Stimulated activated CD4-positive, alpha-beta T cell treated with anti-CD3 and anti-CD28 coated beads, Interleukin-15, amount 100 ng/mL, for 48 hours (primary cell): ENCODE measurements at regions not wholly inside any gene's neighbourhood (a gene's known extent, or its start where the extent isn't known, plus 50 kb on each side); places are given as distances from the start of the nearest gene placed in this dataset.
"Not testable (repeated sequence)": the region's sequence is repeated elsewhere in the genome, so short reads cannot be mapped to it uniquely, and the experiment has no call there.

ENCODE experiments used
- DNase-seq, 2 donors: peaks; one replicate each; pipeline ENCODE4 v3.0.0-alpha.2; 2020; ENCODE audit warnings: low read depth in 2 of 2

DNA sequence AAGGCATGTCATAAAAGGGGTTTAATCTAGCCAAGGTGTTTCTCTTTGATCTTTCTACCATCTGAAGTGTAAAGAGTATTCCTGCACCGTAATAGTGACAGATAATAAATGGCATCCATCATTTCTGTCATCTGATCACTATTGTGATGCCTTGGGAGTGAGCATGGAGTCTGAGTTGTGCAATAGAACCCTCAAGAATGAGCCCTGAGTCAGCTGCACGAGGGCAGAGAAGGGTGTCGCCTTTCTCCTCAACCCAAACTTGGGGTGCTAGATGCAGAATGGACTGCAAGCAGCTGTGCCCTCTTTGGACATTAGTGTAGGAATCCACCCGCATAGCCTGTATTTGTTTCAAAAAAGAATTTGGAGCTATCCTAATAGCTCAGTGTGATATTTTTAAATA lies 115.2 kb downstream of the ZNF37A start:
- no peak for DNase-seq

DNA sequence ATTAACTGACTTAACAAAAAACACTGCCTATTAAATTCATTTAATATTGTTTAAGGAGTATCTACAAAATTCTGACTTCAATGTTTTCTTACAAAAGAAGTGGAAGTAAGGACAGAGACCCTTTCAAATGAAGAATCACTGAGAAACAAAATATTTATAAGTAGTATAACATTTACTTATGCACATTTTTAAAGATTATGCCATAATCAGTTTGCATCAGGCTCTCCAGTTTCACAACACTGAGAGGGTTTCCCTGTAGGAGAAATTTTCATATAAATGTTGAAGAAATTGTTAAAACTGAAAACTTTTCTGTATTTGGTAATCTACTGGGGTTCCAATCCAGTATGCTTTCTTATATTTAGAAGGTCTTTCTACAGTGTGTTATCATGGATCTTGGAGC lies 115.6 kb downstream of the ZNF37A start:
- DNase-seq = not testable (repeated sequence)

DNA sequence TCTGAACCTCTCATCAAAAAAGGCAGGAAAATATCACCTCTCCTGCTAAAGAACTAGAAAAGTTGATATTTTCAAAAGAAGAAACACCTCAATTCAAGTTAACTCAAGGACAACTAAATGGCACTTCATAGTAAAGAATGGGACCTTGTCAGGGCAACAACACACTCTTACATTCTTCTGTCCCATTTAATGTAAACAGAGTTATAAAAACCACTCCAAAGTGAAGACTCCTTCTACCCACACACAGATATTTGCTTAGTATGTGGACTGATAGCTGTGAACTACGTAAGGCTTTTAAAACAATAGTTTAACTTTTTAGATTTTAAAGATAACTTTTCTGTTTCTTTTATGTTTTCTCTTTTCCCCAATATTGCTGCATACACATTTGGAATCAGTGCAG lies 118.3 kb downstream of the ZNF37A start:
- no peak for DNase-seq

DNA sequence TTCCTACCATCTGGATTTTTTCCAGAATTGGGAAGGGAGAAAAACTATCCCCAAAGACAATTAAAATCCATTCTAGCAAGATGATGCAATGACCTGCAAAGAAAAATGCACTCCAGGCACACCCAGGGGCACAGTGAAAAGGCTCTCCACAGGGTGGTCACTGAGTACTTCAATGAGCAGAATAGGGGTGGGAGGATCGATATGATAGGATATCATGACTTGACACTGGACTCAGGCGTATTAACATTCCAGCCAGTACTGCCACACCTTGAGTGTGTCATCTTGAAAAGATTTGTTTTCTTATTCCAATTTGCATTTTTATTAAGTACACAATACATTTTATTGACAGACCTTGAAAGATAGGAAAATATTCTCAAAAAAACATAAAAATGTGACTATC lies 132.2 kb downstream of the ZNF37A start:
- DNase-seq = no peak

DNA sequence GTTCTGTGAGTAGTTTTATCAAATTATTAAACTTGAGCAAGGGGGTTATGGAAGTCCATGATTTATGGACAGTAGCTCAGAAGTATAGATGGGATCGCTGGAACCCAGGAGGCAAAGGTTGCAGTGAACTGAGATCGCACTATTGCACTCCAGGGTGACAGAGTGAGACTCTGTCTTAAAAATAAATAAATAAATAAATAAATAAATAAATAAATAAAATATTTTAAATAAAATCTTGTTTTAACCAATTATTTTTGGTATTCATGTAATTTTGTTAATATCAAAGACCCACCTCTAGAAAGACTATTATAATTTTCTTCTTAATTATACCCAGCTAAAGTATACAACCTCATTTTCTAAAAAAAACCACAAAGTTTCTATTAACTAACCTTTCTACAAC lies 134.3 kb downstream of the ZNF37A start:
- no peak for DNase-seq

DNA sequence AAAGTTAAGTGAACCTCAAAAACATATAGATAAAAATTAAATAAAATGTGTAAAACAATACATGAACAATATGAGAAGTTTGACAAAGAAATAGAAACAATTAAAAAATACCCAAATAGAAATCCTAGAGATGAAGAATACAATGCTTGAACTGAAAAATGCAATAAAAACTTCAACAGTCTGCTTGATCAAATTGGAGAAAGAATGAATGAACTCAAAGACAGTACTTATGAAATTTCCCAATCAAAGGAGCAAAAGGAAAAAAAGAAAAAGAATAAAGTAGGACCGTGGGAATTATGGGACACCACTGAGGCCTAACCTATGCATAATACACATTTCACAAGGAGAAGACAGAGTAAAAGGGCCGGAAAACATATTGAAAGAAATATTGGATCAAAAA lies 144.3 kb downstream of the ZNF37A start:
- not testable (repeated sequence) for DNase-seq

DNA sequence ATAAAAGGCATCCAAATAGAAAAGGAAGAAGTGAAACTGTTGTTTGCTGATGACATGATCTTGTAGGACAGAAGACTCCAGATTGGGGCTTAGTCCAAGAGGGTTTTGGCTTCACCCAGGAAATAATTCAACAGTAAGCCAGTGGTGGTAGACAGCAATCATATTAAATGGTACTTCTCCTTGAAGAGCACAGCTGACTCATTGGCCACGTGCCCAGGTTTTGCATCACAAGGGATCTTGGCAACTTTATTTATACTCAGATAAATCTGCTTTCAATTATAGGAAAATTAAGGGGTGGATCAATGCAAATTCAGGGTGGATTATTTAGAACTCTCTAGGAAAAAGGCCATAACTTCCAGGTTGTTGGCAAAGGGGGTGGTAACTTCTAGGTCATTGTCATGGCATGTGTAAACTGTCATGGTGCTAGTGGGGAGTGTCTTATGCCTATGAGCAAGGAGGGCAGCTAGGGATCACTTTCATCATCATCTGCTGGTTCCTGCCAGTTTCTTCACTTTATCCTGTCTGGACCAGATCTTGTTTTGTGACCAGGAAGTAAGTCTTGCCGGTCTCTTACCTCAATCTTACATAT lies 148.0 kb downstream of the ZNF37A start:
- not testable (repeated sequence) for DNase-seq

DNA sequence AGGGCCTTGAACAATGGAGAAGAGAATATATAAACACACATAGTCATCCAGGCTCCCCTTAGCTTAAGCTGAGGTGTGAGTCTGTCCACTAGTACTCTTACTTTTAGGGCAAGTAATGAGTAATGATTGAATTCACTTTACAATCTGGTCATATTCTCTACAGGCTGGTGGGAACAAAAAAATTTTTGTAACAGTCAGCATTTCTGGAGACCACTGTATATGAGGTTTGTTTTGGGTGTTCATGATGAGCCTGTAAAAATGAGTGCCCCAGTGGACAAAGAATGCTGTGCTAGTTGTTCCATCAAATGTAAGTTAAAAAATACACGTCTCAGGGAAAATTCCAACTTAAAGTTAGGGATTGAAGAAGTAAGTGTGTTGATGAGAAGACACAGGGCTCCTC lies 154.0 kb downstream of the ZNF37A start:
- DNase-seq = not testable (repeated sequence)

DNA sequence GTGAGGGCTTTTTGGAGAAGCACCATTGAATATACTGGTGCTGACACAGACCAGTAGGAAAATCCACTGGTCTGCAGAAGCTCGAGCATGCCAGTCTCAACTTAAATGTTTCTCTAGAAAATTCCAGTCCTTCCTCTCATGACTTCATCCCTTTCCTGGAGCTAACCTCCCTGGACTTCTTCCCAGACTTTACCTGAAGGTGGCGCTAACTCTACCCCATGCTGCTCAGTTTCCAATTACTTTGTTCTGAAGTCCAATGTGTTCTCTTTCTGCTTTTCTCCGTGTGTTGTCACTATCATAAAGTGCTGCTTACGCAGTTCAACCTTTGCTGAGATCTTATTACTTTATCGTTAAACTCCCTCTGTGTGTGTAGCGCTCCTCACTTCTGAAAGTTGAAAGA lies 158.4 kb downstream of the ZNF37A start:
- not testable (repeated sequence) for DNase-seq

DNA sequence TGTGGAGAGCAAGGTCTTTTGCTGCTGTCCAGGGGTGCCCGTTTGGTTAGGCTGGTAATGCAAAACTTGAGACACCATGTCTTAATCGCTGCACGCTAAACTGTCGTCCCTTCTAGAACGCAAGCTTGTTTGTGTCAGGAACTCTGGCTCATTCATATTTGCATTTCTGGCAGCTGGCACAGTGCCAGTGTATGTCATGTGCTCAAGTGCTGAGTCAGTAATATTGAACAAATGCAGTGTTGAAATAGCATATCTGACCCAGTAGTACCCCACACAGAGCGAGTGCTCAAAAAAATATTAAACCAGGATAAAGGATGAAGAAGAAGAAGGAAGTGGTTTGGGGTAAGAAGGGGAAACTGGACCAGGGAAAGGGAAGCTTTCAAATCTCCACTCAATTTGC lies 173.4 kb downstream of the ZNF37A start:
- not testable (repeated sequence) for DNase-seq

DNA sequence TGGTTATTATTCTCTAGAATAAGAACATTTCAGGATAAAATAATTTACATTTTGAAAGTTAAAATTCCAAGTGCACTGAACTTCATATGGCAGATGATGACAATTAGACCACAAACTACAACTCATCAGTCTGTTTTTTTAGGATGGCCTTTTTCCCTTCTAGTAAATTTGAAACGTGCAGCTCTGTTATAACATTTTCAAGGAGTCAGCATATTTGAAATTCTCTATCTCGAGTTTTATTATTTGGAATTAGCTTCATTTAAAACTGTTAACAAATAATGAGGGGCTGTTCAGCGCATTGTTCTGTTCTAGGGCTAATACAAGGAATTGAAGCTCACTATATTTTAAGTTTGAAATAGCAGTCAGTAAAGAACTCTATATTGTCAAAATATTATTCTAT lies 176.9 kb downstream of the ZNF37A start:
- DNase-seq = not testable (repeated sequence)

DNA sequence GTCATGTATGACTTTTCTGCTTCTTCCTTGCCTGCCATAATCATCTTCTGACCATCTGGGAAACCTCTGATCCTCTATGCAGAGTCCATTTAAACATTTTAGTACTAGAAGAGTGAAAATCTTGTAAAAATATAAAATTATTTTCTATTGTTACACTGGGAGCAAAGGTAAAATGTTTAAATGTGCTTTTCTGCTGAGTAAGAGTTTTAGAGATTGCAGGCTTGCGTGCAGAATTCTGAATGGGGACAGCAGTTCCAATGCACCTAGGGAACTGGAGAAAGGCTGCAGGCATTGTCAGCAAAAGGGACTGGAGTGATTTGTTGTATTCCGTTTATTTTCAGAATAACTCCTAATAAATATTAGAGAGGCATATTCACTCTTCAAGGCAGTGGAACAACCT lies 180.7 kb downstream of the ZNF37A start:
- DNase-seq = not testable (repeated sequence)

DNA sequence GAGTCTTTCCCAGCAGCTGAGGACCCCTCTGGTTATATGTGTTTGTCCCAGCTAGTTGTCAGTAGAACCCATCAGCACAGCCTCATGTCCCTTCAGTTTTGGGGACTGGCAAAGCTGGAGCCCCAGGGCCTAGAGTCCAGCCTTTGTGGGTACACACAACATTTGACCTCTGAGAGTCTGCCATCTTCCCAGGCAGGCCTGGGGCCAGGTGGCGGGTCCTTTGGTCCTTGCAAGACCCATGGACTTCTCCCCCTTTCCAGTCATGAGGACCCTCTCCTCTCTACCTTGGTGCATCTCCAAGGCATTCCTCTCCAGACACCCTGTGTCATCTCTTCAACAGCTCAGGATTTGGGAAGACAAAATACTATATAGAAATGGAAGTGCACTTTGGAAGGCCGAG lies 198.4 kb downstream of the ZNF37A start:
- not testable (repeated sequence) for DNase-seq

DNA sequence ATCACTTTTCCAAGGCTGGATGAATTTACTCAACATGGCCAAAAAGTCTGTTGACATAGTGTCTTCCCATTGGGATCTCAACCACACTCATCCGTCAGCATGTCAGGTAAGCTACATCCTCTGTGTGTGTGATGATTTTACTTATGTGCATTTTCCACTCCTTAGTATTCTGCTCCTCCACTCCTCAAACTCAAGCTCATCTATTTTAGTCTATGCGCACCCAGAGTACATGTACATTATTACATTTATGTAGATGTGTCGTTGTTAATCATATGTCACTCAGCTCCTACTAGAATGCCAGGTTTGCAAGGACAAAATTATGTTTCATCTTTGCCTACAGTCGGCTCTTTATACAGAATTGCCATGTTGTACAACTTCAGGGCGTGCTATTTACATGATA lies 216.0 kb downstream of the ZNF37A start:
- not testable (repeated sequence) for DNase-seq

DNA sequence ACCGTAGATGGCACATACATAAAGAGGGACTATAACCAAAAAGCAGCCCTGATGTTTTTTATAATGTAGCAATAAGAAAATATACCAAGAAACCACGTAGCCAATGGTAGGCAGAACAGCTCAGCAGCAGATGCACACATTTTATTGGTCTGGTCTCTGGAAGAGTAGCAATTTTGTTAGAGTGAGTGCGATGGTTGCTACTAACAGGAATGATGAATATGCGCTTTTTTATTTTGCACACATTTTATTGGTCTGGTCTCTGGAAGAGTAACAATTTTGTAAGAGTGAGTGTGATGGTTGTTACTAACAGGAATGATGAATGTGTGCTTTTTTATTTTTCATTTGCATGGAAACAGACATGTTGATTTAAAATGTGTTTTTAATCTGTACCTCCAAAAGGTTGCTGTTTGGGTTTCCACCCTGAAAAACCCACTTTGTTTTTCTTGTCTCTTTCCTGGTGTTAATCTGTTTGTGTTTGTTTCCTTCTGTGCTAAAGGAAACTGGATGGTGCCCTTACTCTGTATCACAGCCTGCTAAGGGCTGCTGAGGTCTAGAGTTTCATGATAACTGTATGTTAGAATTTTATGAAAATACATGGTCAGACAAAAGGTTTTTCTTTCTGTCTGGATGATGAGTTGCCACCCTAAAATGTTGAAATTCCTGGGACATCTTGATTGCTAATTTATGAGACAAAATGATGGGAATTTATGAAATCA lies 221.1 kb downstream of the ZNF37A start:
- not testable (repeated sequence) for DNase-seq

DNA sequence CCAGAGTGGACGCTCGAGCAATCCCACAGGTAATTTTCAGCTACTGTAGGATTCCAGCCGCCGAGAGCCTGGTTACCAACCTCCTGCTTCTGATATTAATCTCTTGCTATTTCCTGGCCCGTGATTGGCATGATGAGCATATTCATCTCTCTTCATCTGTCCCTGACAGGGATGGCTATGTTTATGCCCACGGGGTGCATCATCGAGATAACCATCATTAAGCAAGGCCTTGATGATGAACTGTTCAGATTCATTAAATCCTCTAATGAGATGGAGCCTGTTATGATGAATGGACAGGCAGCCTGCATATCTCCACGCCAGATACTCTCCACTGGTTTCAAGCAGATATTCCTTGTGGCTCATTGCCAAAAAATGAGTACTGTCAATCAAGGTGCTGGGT lies 227.3 kb downstream of the ZNF37A start:
- DNase-seq = not testable (repeated sequence)

DNA sequence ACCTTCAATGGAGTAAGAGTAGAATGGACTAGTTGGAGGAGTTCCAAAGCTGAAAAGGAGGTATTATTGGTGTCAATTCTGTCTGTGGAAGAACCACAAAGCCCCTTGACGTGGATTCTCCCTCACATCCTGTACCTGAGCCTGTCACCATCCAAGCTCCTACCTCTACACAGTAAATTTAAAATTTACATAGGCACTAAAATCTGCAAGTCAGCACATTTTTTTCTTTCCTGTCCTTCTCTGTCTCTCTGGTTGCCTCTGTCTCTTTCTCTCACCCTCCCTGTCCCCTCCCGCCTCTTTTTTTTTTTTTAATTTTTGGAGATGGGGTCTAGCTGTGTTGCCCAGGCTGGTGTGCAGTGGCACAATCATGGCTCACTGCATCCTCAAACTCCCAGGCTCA lies 236.2 kb downstream of the ZNF37A start:
- DNase-seq = not testable (repeated sequence)

DNA sequence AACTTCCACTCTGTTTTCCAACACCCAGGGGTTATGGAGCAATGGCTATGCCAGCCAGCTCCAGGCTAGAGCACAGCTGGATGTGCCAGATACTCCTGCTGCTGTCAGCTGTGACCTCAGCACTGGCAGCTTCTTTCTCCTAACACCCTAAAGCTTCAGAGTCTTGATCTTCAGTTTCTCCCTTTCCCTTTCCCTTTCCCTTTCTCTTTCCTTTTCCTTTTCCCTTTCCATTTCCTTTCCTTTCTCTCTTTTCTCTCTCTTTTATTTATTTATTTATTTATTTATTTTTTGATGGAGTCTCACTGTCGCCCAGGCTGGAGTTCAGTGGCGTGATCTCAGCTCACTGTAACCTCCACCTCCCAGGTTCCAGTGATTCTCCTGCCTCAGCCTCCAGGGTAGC lies 237.0 kb downstream of the ZNF37A start:
- DNase-seq = not testable (repeated sequence)

DNA sequence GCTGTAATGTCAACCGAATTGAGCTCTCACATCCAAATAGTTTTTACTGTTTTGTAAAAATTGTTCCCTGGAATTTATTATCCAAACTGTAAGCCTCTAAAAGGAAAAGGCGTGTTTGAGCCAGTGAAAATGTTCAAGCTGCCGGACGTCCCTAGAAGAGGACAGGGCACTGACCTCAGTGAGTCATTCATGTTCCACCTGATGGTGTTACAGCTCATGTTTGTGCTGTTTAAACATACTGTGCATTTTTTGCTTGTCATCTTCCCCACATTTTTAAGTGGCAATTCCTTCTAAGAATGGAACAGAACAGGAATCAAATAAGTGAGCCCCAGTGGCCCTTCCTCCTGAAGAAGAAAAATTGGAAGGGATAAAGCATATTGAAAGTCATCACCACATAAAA lies 239.6 kb downstream of the ZNF37A start:
- not testable (repeated sequence) for DNase-seq

DNA sequence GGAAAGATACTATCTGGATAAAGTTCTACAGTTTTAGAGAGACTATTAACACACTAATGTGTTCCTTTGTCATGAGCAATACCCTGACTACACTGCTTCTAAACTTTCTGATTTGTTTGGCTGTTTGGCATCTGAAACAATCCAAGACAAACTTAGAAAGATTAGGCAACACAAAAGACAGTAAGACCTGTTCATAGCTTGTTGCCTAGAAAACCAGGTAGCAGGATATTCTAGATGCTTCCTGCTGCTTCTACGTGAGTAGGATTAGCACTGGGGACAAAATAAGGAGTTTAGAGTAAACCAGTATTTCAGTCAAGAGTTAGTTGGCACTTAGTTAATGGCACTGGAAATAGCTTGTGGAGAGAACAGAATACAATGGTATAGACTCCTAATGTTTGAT lies 256.5 kb downstream of the ZNF37A start:
- not testable (repeated sequence) for DNase-seq

DNA sequence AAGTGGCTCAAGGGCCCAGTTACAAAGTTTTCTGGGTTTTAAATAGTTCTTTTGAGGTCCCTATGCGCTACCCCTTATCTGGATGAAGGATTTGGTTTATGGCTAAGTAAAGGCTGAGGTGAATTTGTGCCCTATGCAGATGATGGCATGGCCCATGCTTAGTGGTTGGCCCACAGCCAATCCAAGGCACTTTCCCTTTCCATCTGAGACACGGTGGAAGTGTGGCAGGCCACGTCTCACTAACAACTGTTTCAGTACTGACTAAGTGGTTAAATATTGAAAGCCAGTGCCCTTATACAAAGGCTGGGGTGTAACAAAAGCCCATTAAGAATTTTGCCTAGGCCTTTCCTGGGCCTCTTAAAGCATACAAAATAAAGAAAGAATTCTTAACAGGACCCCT lies 260.3 kb downstream of the ZNF37A start:
- not testable (repeated sequence) for DNase-seq

DNA sequence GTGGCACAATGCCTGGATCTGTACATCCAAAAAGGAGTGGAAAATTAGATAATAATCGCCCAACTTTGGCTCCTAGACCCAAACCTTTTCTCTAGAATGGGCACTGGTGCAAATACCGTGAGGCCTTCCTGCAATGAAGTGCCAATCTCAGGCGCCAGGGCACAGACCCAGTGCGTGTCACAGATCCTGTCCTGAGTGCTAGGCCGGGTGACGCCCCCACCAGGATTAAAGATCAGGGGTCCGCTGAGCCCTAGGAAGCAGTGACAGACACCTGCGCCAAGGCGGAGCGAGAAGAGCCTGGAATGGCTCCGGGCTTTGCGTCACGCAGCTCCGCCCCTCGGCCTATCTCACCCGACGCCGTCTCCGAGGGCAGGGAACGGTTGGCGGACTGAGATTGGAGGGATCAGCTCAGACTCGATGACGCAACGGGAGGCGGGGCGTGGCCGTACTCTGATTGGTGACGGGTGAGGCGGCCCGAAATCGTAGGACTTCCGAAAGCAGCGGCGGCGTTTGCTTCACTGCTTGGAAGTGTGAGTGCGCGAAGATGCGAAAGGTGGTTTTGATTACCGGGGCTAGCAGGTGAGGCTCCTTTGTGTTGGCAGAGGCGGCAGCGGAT lies 261.9 kb downstream of the ZNF37A start:
- DNase-seq = peak; percentile 60 to 63

DNA sequence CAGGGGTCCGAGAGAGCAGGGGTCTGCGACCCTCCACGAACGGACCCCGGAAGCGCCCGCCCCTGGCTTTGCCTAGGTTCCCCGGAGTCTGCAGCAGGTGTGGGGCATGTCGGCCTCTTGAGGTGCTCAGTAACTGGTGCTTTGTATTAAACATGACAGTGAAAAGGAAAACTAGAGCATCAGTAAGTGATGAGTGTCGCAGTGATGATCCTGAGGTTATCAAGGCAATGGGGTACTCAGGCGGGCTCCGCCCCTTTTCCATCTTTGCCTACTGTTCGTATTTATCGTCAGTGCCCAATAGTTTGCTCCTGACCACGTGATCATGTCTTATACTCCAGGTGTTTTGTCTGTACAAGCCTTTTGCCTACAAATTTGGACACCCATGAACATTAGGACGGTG lies 262.4 kb downstream of the ZNF37A start:
- DNase-seq = not testable (repeated sequence)
